ENCODE measurements at regions not wholly inside any gene's neighbourhood (a gene's known extent, or its start where the extent isn't known, plus 50 kb on each side); places are given as distances from the start of the nearest gene placed in this dataset.

DNA sequence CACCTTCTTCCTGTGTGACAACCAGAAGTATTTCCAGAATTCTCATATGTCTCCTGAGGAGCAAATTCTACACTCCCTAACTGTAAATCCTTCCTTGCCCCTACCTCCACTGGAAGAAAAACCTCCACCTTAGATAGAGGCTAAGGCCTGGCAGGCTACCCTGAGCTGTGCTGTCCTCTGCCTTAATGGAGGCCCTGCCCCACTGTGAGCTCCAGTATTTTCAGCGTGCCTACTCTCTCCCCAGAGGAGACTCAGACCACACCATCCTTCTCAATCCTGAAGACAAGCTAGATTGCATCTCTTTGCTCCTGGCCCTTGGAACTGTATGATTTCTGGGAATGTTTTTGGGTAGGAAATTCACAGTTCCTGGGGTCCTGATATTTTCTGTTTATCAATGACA, 110.0 kb upstream of the OBI1 start:
- TF ChIP-seq, protein P1, sequence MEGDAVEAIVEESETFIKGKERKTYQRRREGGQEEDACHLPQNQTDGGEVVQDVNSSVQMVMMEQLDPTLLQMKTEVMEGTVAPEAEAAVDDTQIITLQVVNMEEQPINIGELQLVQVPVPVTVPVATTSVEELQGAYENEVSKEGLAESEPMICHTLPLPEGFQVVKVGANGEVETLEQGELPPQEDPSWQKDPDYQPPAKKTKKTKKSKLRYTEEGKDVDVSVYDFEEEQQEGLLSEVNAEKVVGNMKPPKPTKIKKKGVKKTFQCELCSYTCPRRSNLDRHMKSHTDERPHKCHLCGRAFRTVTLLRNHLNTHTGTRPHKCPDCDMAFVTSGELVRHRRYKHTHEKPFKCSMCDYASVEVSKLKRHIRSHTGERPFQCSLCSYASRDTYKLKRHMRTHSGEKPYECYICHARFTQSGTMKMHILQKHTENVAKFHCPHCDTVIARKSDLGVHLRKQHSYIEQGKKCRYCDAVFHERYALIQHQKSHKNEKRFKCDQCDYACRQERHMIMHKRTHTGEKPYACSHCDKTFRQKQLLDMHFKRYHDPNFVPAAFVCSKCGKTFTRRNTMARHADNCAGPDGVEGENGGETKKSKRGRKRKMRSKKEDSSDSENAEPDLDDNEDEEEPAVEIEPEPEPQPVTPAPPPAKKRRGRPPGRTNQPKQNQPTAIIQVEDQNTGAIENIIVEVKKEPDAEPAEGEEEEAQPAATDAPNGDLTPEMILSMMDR (IDR thresholded peaks at IDR 0.05; ENCODE audit: low read length): no peak
- no peak for TF ChIP-seq EZH2 (IDR thresholded peaks at IDR 0.05; ENCODE audit: borderline replicate concordance, low read length)
